CD4-positive, CD25-positive, alpha-beta regulatory T cell (primary cell): ENCODE measurements at regions not wholly inside any gene's neighbourhood (a gene's known extent, or its start where the extent isn't known, plus 50 kb on each side); places are given as distances from the start of the nearest gene placed in this dataset.

Source experiments
- ATAC-seq, 2 donors: fragments of 150-1000 bp; cut with Tn5 transposase; one replicate each; pipeline ENCODE4 v1.10.0; 2021; ENCODE audit warnings: low read depth in 2 of 2, moderate number of reproducible peaks in 2 of 2, moderate library complexity in 1 of 2
- DNase-seq, 3 donors: peaks; one replicate each; pipeline versions ENCODE4 v3.0.0 to v3.0.0-alpha.2; 2012 to 2022; ENCODE audit warnings: mixed read lengths in 1 of 3
- H3K27ac ChIP-seq: one replicate; pipeline ENCODE4 v1.7.0; 2013; ENCODE audit warnings: mild to moderate bottlenecking, low read length; ENCODE audit not compliant: insufficient read depth, poor library complexity, severe bottlenecking
- H3K27me3 ChIP-seq: one replicate; pipeline ENCODE4 v1.7.0; 2013; ENCODE audit warnings: low read length; ENCODE audit not compliant: control insufficient read depth, insufficient read depth
- H3K36me3 ChIP-seq: one replicate; pipeline ENCODE4 v1.7.0; 2013; ENCODE audit warnings: mild to moderate bottlenecking, low read length, moderate library complexity; ENCODE audit not compliant: control insufficient read depth, insufficient read depth
- H3K4me1 ChIP-seq: 2 replicates; pipeline ENCODE4 v1.7.0; 2013; ENCODE audit warnings: mild to moderate bottlenecking, low read length; ENCODE audit not compliant: insufficient read depth, control insufficient read depth, poor library complexity, severe bottlenecking
- H3K4me3 ChIP-seq: one replicate; pipeline ENCODE4 v1.7.0; 2013; ENCODE audit warnings: low read depth, mild to moderate bottlenecking, low read length, moderate library complexity
- H3K9me3 ChIP-seq, 2 experiments: 1 replicate in 1 of 2; 2 replicates in 1 of 2; pipeline ENCODE4 v1.7.0; 2013; ENCODE audit warnings: low read length in 2 of 2, mild to moderate bottlenecking in 1 of 2, moderate library complexity in 1 of 2; ENCODE audit not compliant: control insufficient read depth in 2 of 2
- H3K27ac Mint-ChIP-seq, 3 donors: one replicate each; pipeline ENCODE4 v1.8.0; 2020 to 2022; ENCODE audit warnings: mild to moderate bottlenecking in 3 of 3, mixed read lengths in 3 of 3, moderate library complexity in 2 of 3
- H3K27me3 Mint-ChIP-seq: one replicate; pipeline ENCODE4 v1.8.0; 2022; ENCODE audit warnings: mild to moderate bottlenecking, mixed read lengths
- H3K36me3 Mint-ChIP-seq: one replicate; pipeline ENCODE4 v1.8.0; 2020; ENCODE audit warnings: mixed read lengths
- H3K4me1 Mint-ChIP-seq, 4 donors: one replicate each; pipeline ENCODE4 v1.8.0; 2020 to 2022; ENCODE audit warnings: mixed read lengths in 4 of 4, mild to moderate bottlenecking in 1 of 4
- H3K4me3 Mint-ChIP-seq, 4 donors: one replicate each; pipeline ENCODE4 v1.8.0; 2020 to 2022; ENCODE audit warnings: mild to moderate bottlenecking in 4 of 4, mixed read lengths in 4 of 4, moderate library complexity in 3 of 4
- H3K9me3 Mint-ChIP-seq, 7 donors: one replicate each; pipeline ENCODE4 v1.8.0; 2020 to 2022; ENCODE audit warnings: mixed read lengths in 7 of 7, mild to moderate bottlenecking in 3 of 7, moderate library complexity in 2 of 7

- Histone ChIP-seq H3K4me3 (no peak overlapping the region), H3K27me3 (no peaks in the 10 kb centered on the region), H3K27ac (no peak overlapping the region), H3K4me1 (no peaks in the 10 kb centered on the region), H3K9me3 (no peaks in the 10 kb centered on the region), H3K36me3 (no peaks in the 10 kb centered on the region)
- no peaks in the 10 kb centered on the region for H3K4me1 Mint-ChIP-seq
- H3K9me3 Mint-ChIP-seq = peaks cover 0 to 2% (median 0%) of the 10 kb centered on the region in 7 donors
- H3K27me3 Mint-ChIP-seq = peaks cover 5% of the 10 kb centered on the region
- H3K36me3 Mint-ChIP-seq = no peaks in the 10 kb centered on the region
- no peak overlapping the region for H3K27ac Mint-ChIP-seq
- no peak overlapping the region for H3K4me3 Mint-ChIP-seq
- ATAC-seq (no peak), DNase-seq (no peak)
Measured at GRCh38 chr20:41769592-41770018, 151.4 kb upstream of the CHD6 start.

- no peak for ATAC-seq
Measured at GRCh38 chr20:41750137-41750536, 132.0 kb upstream of the CHD6 start.

GRCh38 chr20:41748756-41749582, 130.8 kb upstream of the CHD6 start:
- H3K4me3 Mint-ChIP-seq = no peak overlapping the region
- Histone ChIP-seq H3K27ac (no peak overlapping the region), H3K36me3 (no peaks in the 10 kb centered on the region), H3K4me3 (no peak overlapping the region), H3K27me3 (peaks cover 4% of the 10 kb centered on the region), H3K9me3 (no peaks in the 10 kb centered on the region), H3K4me1 (no peaks in the 10 kb centered on the region)
- peaks cover 6% of the 10 kb centered on the region for H3K27me3 Mint-ChIP-seq
- H3K27ac Mint-ChIP-seq = no peak overlapping the region
- H3K9me3 Mint-ChIP-seq = peaks cover 0 to 4% (median 0%) of the 10 kb centered on the region in 7 donors
- ATAC-seq (no peak), DNase-seq (no peak)
- H3K36me3 Mint-ChIP-seq = no peaks in the 10 kb centered on the region
- H3K4me1 Mint-ChIP-seq = peaks cover 0 to 2% (median 0%) of the 10 kb centered on the region in 4 donors

More at GRCh38 chr20:41750137-41750536, 132.0 kb upstream of the CHD6 start:
- Histone ChIP-seq H3K4me1 (no peaks in the 10 kb centered on the region), H3K9me3 (no peaks in the 10 kb centered on the region), H3K27ac (no peak overlapping the region), H3K36me3 (no peaks in the 10 kb centered on the region), H3K4me3 (no peak overlapping the region), H3K27me3 (peaks cover 3% of the 10 kb centered on the region)
- no peak overlapping the region for H3K27ac Mint-ChIP-seq
- H3K36me3 Mint-ChIP-seq = no peaks in the 10 kb centered on the region
- no peak for DNase-seq
- peaks cover 6% of the 10 kb centered on the region for H3K27me3 Mint-ChIP-seq
- H3K4me1 Mint-ChIP-seq = peaks cover 0 to 2% (median 0%) of the 10 kb centered on the region in 4 donors
- no peak overlapping the region for H3K4me3 Mint-ChIP-seq
- H3K9me3 Mint-ChIP-seq = peaks cover 0 to 4% (median 0%) of the 10 kb centered on the region in 7 donors

- ATAC-seq = no peak
- Mint-ChIP-seq H3K36me3 (no peaks in the 10 kb centered on the region), H3K27me3 (peaks cover 6% of the 10 kb centered on the region), H3K4me1 (peaks cover 0 to 2% (median 0%) of the 10 kb centered on the region in 4 donors), H3K27ac (no peak overlapping the region), H3K9me3 (peaks cover 0 to 4% (median 0%) of the 10 kb centered on the region in 7 donors), H3K4me3 (no peak overlapping the region)
- no peak overlapping the region for H3K27ac ChIP-seq
- no peaks in the 10 kb centered on the region for H3K36me3 ChIP-seq
- peaks cover 4% of the 10 kb centered on the region for H3K27me3 ChIP-seq
- H3K9me3 ChIP-seq = no peaks in the 10 kb centered on the region
- DNase-seq = no peak
- no peak overlapping the region for H3K4me3 ChIP-seq
- H3K4me1 ChIP-seq = no peaks in the 10 kb centered on the region
Measured at GRCh38 chr20:41748051-41748450, 129.9 kb upstream of the CHD6 start.

GRCh38 chr20:41747226-41747625, 129.0 kb upstream of the CHD6 start:
- Mint-ChIP-seq H3K27ac (peak overlapping the region in 1 of 3 donors; percentile 16), H3K36me3 (no peaks in the 10 kb centered on the region)

GRCh38 chr20:41746635-41747034, 128.5 kb upstream of the CHD6 start:
- no peak for DNase-seq
- Histone ChIP-seq H3K4me1 (no peaks in the 10 kb centered on the region), H3K36me3 (no peaks in the 10 kb centered on the region), H3K4me3 (no peak overlapping the region), H3K27me3 (peaks cover 4% of the 10 kb centered on the region), H3K27ac (no peak overlapping the region), H3K9me3 (no peaks in the 10 kb centered on the region)
- peaks cover 0 to 4% (median 0%) of the 10 kb centered on the region in 7 donors for H3K9me3 Mint-ChIP-seq
- peaks cover 6% of the 10 kb centered on the region for H3K27me3 Mint-ChIP-seq
- no peak overlapping the region for H3K27ac Mint-ChIP-seq
- H3K4me1 Mint-ChIP-seq = peaks cover 0 to 2% (median 0%) of the 10 kb centered on the region in 4 donors
- H3K36me3 Mint-ChIP-seq = no peaks in the 10 kb centered on the region
- H3K4me3 Mint-ChIP-seq = no peak overlapping the region
- no peak for ATAC-seq

More at GRCh38 chr20:41747226-41747625, 129.0 kb upstream of the CHD6 start:
- peaks cover 0 to 2% (median 0%) of the 10 kb centered on the region in 4 donors for H3K4me1 Mint-ChIP-seq
- peaks cover 0 to 4% (median 0%) of the 10 kb centered on the region in 7 donors for H3K9me3 Mint-ChIP-seq
- Histone ChIP-seq H3K4me1 (no peaks in the 10 kb centered on the region), H3K36me3 (no peaks in the 10 kb centered on the region), H3K4me3 (no peak overlapping the region), H3K27me3 (peaks cover 4% of the 10 kb centered on the region), H3K27ac (no peak overlapping the region), H3K9me3 (no peaks in the 10 kb centered on the region)
- no peak overlapping the region for H3K4me3 Mint-ChIP-seq
- no peak for DNase-seq
- H3K27me3 Mint-ChIP-seq = peaks cover 6% of the 10 kb centered on the region
- no peak for ATAC-seq

GRCh38 chr20:41738604-41739206, 120.5 kb upstream of the CHD6 start:
- no peak overlapping the region for H3K27ac ChIP-seq
- H3K27me3 Mint-ChIP-seq = peaks cover 5% of the 10 kb centered on the region
- no peaks in the 10 kb centered on the region for H3K27me3 ChIP-seq
- no peaks in the 10 kb centered on the region for H3K36me3 ChIP-seq
- peaks cover 3% of the 10 kb centered on the region for H3K36me3 Mint-ChIP-seq
- H3K9me3 ChIP-seq = no peaks in the 10 kb centered on the region
- H3K4me3 ChIP-seq = no peak overlapping the region
- H3K4me1 Mint-ChIP-seq = no peaks in the 10 kb centered on the region
- no peaks in the 10 kb centered on the region for H3K4me1 ChIP-seq
- H3K4me3 Mint-ChIP-seq = no peak overlapping the region
- H3K27ac Mint-ChIP-seq = peak overlapping the region in 1 of 3 donors; percentile 11
- peaks cover 0 to 3% (median 0%) of the 10 kb centered on the region in 7 donors for H3K9me3 Mint-ChIP-seq
- no peak for ATAC-seq
- DNase-seq = peak in 2 of 3 donors; percentile 4 to 41
